K562 (cell line): ENCODE measurements at regions not wholly inside any gene's neighbourhood (a gene's known extent, or its start where the extent isn't known, plus 50 kb on each side); places are given as distances from the start of the nearest gene placed in this dataset.

Source experiments
- ATAC-seq: fragments of 200-7000 bp; cut with Tn5 transposase; 3 replicates; pipeline ENCODE4 v1.9.1; 2020; ENCODE audit warnings: moderate library complexity
- BruUV-seq: library from RNA; stranded (reverse); fragments of 400-500 nt; replicated peaks from 2 replicates; lab custom pipeline; 2021; lab: Mats Ljungman, UMichigan
- CTCF ChIA-PET: fragments of 300-600 bp; formaldehyde crosslinking; extraction: SDS; loops from one replicate; lab custom pipeline; 2021; ENCODE audit warnings: low intra/inter-chr PET ratio; lab: Yijun Ruan, JAX
- POLR2A ChIA-PET: fragments of 300-600, 350-650 bp; sonication (Branson Sonifier 250); formaldehyde crosslinking; extraction: SDS; loops from one replicate; lab custom pipeline; 2021; ENCODE audit warnings: antibody characterized with exemption, inconsistent platforms; lab: Yijun Ruan, JAX
- DNase-seq, 4 experiments: peaks; one replicate each; pipeline versions ENCODE4 v3.0.0 to v3.0.0-alpha.2; 2011 to 2018; ENCODE audit warnings: low spot score in 3 of 4, mixed read lengths in 3 of 4; ENCODE audit errors: extremely low read depth in 1 of 4
- FAIRE-seq: peaks from 2 replicates; lab custom pipeline; 2011; peaks lifted over from hg19 to GRCh38; lab: Jason Lieb, UNC
- H2AFZ ChIP-seq: 2 replicates; pipeline ENCODE4 v1.6.0; 2011; ENCODE audit warnings: low read depth, low read length, control low read depth, inconsistent platforms
- H3K27ac ChIP-seq: fragments of 200-600 bp; 3 replicates; pipeline ENCODE4 v1.8.0; 2011; ENCODE audit warnings: low read depth, mild to moderate bottlenecking, control low read depth, inconsistent platforms, low read length, moderate library complexity, mixed read lengths; ENCODE audit errors: extremely low read depth
- H3K27me3 ChIP-seq, 2 experiments: fragments of 300-600 bp in 1 of 2; 2 replicates in 1 of 2; 3 replicates in 1 of 2; pipeline versions ENCODE4 v1.6.0 to v1.8.0; 2011; ENCODE audit warnings: inconsistent platforms in 2 of 2, low read length in 2 of 2, mild to moderate bottlenecking in 1 of 2, mixed read lengths in 1 of 2, moderate library complexity in 1 of 2; ENCODE audit not compliant: control insufficient read depth in 2 of 2, insufficient read depth in 2 of 2
- H3K36me3 ChIP-seq: fragments of 300-600 bp; 3 replicates; pipeline ENCODE4 v1.8.0; 2011; ENCODE audit warnings: mild to moderate bottlenecking, low read length, inconsistent platforms; ENCODE audit not compliant: control insufficient read depth, insufficient read depth
- H3K4me1 ChIP-seq, 2 experiments: fragments of 200-600 bp in 1 of 2; replicated peaks in 1 of 2; 2 replicates in 1 of 2; 3 replicates in 1 of 2; pipeline versions ENCODE4 v1.5.1 to v1.8.0; 2011; ENCODE audit warnings: inconsistent platforms in 2 of 2, low read length in 2 of 2, mild to moderate bottlenecking in 1 of 2, mixed read lengths in 1 of 2, moderate library complexity in 1 of 2; ENCODE audit not compliant: control insufficient read depth in 2 of 2, insufficient read depth in 2 of 2
- H3K4me2 ChIP-seq: 2 replicates; pipeline ENCODE4 v1.6.1; 2011; ENCODE audit warnings: low read length, control low read depth, inconsistent platforms, mixed read lengths; ENCODE audit not compliant: insufficient read depth
- H3K4me3 ChIP-seq: fragments of 200-600 bp; sonication (generic), shearing (Covaris generic); 2 replicates; pipeline ENCODE4 v1.5.1; 2016; ENCODE audit warnings: control low read depth, inconsistent platforms
- H3K79me2 ChIP-seq: fragments of 200-600 bp; 3 replicates; pipeline ENCODE4 v1.8.0; 2011; ENCODE audit warnings: low read length, inconsistent platforms; ENCODE audit not compliant: control insufficient read depth, insufficient read depth
- H3K9ac ChIP-seq, 2 experiments: 2 replicates each; pipeline versions ENCODE4 v1.6.0 to v1.6.1; 2011; ENCODE audit warnings: low read depth in 2 of 2, low read length in 2 of 2, control low read depth in 1 of 2, inconsistent platforms in 1 of 2, mild to moderate bottlenecking in 1 of 2, mixed read lengths in 1 of 2; ENCODE audit not compliant: insufficient read depth in 1 of 2
- H3K9me1 ChIP-seq: one replicate; pipeline ENCODE4 v1.6.0; 2011; ENCODE audit warnings: inconsistent platforms, mild to moderate bottlenecking, low read length, moderate library complexity; ENCODE audit not compliant: control insufficient read depth, insufficient read depth
- H3K9me3 ChIP-seq: replicated peaks from 2 replicates; pipeline ENCODE4 v1.5.1; 2011; ENCODE audit warnings: low read depth, low read length, inconsistent platforms; ENCODE audit not compliant: control insufficient read depth, insufficient read depth
- H4K20me1 ChIP-seq: replicated peaks from 2 replicates; pipeline ENCODE4 v1.6.1; 2011; ENCODE audit warnings: low read length, inconsistent platforms, mixed read lengths; ENCODE audit not compliant: control insufficient read depth, insufficient read depth
- CHAMP1 ChIP-seq: fragments of 450-650 bp; IDR thresholded peaks from 2 replicates; pipeline ENCODE4 v1.6.1; 2016; ENCODE audit warnings: mild to moderate bottlenecking
- DPF2 ChIP-seq: fragments of 450-650 bp; IDR thresholded peaks from 2 replicates; pipeline ENCODE4 v1.6.1; 2016
- E2F6 ChIP-seq, 2 experiments: IDR thresholded peaks; 2 replicates each; pipeline ENCODE4 v1.6.1; 2011; ENCODE audit warnings: borderline replicate concordance in 1 of 2, control low read depth in 1 of 2, low read depth in 1 of 2, low read length in 1 of 2, mild to moderate bottlenecking in 1 of 2, mixed read lengths in 1 of 2, moderate library complexity in 1 of 2; ENCODE audit not compliant: insufficient read depth in 1 of 2, insufficient read length in 1 of 2, poor library complexity in 1 of 2, severe bottlenecking in 1 of 2; ENCODE audit errors: extremely low read depth in 1 of 2
- GATA2 ChIP-seq: sonication (generic); formaldehyde crosslinking; IDR thresholded peaks from 2 replicates; pipeline ENCODE4 v1.4.0; 2020; ENCODE audit warnings: mild to moderate bottlenecking, missing genetic modification reagents
- GMEB1 ChIP-seq: fragments of 250-450 bp; sonication (Bioruptor Pico); IDR thresholded peaks from 2 replicates; pipeline ENCODE4 v1.4.0; 2020; ENCODE audit warnings: mild to moderate bottlenecking
- KDM4B ChIP-seq, 2 experiments: fragments of 450-650 bp in 1 of 2; sonication (generic) in 1 of 2; IDR thresholded peaks; 2 replicates each; pipeline ENCODE4 v1.6.1; 2016 to 2017; ENCODE audit warnings: borderline replicate concordance in 2 of 2, antibody characterized with exemption in 1 of 2, low read depth in 1 of 2, mild to moderate bottlenecking in 1 of 2
- MCM2 ChIP-seq: fragments of 450-650 bp; IDR thresholded peaks from 2 replicates; pipeline ENCODE4 v1.6.1; 2017; ENCODE audit warnings: low read depth, mild to moderate bottlenecking
- SMC3 ChIP-seq: conservative IDR thresholded peaks from 2 replicates; pipeline ENCODE4 v1.6.1; 2011; ENCODE audit warnings: low read depth, low read length, improper control_type of control experiment; ENCODE audit not compliant: insufficient read depth
- TARDBP ChIP-seq: fragments of 450-650 bp; IDR thresholded peaks from 2 replicates; pipeline ENCODE4 v1.6.1; 2016
- TCF7L2 ChIP-seq: fragments of 150-350 bp; IDR thresholded peaks from 2 replicates; pipeline ENCODE4 v1.6.1; 2016; ENCODE audit warnings: low read depth, mild to moderate bottlenecking, low read length, moderate library complexity
- ZNF766 ChIP-seq: fragments of 200-800 bp; sonication (Bioruptor generic); conservative IDR thresholded peaks from 2 replicates; pipeline ENCODE4 v1.6.1; 2016; ENCODE audit warnings: missing genetic modification characterization, missing compliant biosample characterization
- WGBS: fragments of 100-300 bp; shearing (Covaris generic); methylation state at CpG from one replicate; pipeline ENCODE4 v1.1.6; 2016; ENCODE audit warnings: low coverage, mixed read lengths; ENCODE audit not compliant: insufficient coverage; ENCODE audit errors: missing lambda C conversion rate; 5-methylcytosine and 5-hydroxymethylcytosine counted together
- in situ Hi-C: fragments of 300-500 bp; cut with MboI; formaldehyde crosslinking; loops from 4 replicates; pipeline ENCODE4 v1.15.0; 2018; ENCODE audit warnings: inconsistent platforms, mixed read lengths
- intact Hi-C: fragments of 100-400 bp; cut with micrococcal nuclease; formaldehyde crosslinking; loops from 2 replicates; pipeline ENCODE4 v1.14.2; 2022

- no peak overlapping the region for H2AFZ ChIP-seq
- no peaks in the 10 kb centered on the region for H3K36me3 ChIP-seq
- no TSS peak for BruUV-seq
- in situ Hi-C loops (no loop called here), intact Hi-C loops (no loop called here)
- H3K4me1 ChIP-seq = no peaks in the 10 kb centered on the region
- no peaks in the 10 kb centered on the region for H3K27me3 ChIP-seq
- H3K9me3 ChIP-seq = no peaks in the 10 kb centered on the region
- ChIA-PET CTCF (no interaction called here), POLR2A (no interaction called here)
- H3K27ac ChIP-seq = no peak overlapping the region
- H3K4me3 ChIP-seq = no peak overlapping the region
- H3K9me1 ChIP-seq = no peaks in the 10 kb centered on the region
- WGBS = 0% methylated on average over 1 of the region's 1 CpG
- H3K79me2 ChIP-seq = no peaks in the 10 kb centered on the region
- DNase-seq = no peak
- TF ChIP-seq MCM2 (no peak), GMEB1 (no peak), KDM4B (IDR thresholded peaks at IDR 0.05; ENCODE audit: borderline replicate concordance in 2 of 2, low read depth in 1 of 2) (no peak), E2F6 (IDR thresholded peaks at IDR 0.05; ENCODE audit: borderline replicate concordance in 1 of 2, extremely low read depth in 1 of 2, insufficient read depth in 1 of 2, insufficient read length in 1 of 2, low read depth in 1 of 2, low read length in 1 of 2, poor library complexity in 1 of 2, severe bottlenecking in 1 of 2) (no peak), TARDBP (no peak), SMC3 (no peak), TCF7L2 (no peak), DPF2 (no peak), CHAMP1 (no peak), ZNF766 (CRISPR knock-in tag) (no peak), GATA2 (CRISPR knock-in tag) (no peak)
- no peak for ATAC-seq
- no peaks in the 10 kb centered on the region for H4K20me1 ChIP-seq
- no peak for FAIRE-seq
- H3K4me2 ChIP-seq = no peak overlapping the region
- H3K9ac ChIP-seq = no peak overlapping the region
Observed at GRCh38 chr3:105083945-105084344, 282.8 kb upstream of the ALCAM start.
